Right renal pelvis (tissue), 4 donors: ENCODE measurements at regions not wholly inside any gene's neighbourhood (a gene's known extent, or its start where the extent isn't known, plus 50 kb on each side); places are given as distances from the start of the nearest gene placed in this dataset.

Experiments used
- DNase-seq, 4 donors: peaks; one replicate each; pipeline ENCODE4 v3.0.0-alpha.2; 2013; ENCODE audit warnings: low read depth in 4 of 4, low spot score in 3 of 4, missing footprints in 1 of 4

- no peak for DNase-seq
Observed at GRCh38 chr3:147836330-147836729, 427.2 kb downstream of the ZIC1 start.

- DNase-seq = no peak
Observed at GRCh38 chr3:147838652-147839051, 429.5 kb downstream of the ZIC1 start.

- DNase-seq = no peak
Observed at GRCh38 chr3:147843331-147843730, 434.2 kb downstream of the ZIC1 start.

DNA sequence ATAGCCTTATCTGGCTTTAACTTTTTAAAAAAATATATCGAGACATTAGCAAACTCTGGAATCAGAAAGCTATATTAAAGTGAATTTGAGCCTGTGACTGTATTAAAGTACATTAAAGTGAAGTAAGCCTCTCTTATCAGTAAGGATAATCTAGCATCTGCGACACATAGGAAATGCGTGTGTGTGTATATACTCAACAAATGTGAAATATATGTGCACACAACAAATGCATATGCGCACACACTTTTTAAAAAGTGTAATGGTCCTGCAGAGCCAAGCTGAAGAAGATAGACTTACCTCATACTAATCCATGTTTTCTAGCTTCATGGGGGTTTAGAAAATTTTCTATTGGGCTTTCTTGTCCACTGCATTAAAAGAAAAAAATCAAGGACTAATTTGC is 437.1 kb downstream of the ZIC1 start:
- DNase-seq = no peak

GRCh38 chr3:147846854-147847478 is 437.8 kb downstream of the ZIC1 start:
- no peak for DNase-seq

DNA sequence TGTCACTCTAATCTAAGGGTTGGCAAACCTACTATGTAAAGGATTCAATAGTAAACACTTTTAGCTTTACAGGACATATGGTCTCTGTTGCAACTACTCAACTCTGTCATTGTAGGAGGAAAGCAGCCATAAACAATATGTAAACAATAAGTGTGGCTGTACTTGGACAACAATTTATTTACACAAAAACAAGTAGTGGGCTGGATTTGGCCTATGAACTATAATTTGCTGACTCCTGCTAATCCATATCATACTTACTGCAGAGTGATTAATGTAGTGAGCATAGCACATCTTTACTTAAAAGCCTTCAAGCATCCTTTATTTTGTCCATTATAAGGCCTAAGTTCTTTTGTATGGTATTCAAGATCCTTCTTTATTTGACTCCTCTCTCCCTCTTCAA is 441.9 kb downstream of the ZIC1 start:
- DNase-seq = peak in 2 of 4 donors; percentile 3 to 11

GRCh38 chr3:147854542-147854941 is 445.4 kb downstream of the ZIC1 start:
- no peak for DNase-seq

DNA sequence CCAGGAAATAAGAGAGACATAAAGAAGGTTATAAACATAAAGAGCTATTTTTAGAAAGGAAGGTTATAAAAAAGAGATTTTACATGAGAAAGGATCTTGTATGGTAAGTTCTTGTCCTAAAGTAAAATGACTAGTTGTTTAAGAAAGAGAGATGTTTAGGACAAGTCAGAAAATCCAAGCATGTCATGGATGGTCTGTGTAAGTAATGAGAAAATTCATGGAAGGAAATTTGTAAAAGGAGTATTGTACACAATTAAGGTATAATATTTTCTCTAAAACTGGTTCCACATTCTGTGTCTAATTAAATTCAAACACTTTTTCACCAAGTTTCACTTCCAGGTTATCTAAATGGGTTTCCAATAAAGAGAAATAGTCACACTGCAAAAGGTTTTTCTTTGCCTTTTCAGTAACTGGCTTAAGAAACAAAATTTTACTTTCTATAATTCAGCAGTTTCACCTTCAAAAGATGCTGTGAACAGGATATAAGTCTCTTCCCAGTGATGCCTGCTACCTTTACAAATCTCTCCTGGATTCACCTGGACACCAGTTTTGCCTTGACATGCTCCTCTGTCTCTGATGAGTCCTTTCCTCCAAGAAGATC is 455.7 kb downstream of the ZIC1 start:
- DNase-seq = no peak

DNA sequence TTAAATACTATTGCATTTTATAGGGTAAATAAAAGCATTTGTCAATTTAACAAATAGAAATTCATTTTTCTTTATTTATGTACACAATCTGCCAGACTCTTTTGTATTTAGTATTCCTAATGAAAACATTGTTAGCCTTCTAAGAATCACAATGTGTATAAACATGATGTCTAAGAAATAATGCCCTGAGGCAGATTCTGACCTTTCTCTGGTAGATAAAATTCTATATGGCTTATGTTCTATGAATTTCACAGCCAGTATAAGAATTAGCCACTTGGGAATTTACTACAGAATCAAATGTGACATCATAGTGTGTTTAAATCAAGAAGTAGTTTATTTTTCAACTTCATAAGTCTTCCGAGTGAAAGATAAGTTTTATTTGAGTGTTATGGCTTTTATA is 457.4 kb downstream of the ZIC1 start:
- no peak for DNase-seq

DNA sequence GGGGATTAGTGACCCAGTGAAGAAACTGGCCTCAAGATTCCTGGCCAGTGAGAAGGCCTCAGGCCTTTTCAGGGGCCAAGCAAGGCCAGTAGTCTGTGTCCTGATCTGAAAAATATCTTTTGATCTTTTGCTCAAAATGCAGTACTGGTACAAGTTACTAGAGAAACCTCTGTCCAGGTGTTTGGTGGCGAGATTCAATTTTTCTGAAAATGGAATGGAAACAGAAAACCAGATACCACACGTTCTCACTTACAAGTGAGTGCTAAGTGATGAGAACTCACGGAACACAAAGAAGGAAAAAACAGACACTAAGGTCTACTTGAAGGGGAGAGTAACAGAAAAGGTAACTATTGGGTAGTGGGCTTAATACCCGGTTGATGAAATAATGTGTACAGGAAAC is 463.4 kb downstream of the ZIC1 start:
- no peak for DNase-seq

DNA sequence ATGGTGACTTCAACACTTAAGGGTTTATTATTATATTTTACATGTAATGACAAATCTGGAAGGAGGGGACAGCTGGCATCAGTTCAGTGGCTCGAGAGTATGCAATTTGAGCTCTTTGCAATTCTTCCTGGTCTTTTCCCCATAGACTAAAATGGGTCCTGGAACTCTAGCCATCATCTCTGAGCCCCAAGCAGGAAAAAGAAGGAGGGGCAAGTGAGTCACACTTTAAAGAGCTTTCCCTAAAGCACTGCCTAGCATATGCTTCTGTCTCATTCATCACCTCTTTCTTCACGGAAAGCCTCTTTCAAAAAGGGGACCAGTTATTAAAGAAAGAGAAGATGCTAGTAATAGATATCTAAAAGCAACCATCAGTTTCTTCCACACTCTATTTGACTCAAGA is 466.3 kb downstream of the ZIC1 start:
- no peak for DNase-seq

GRCh38 chr3:147881933-147882332 is 472.8 kb downstream of the ZIC1 start:
- no peak for DNase-seq

DNA sequence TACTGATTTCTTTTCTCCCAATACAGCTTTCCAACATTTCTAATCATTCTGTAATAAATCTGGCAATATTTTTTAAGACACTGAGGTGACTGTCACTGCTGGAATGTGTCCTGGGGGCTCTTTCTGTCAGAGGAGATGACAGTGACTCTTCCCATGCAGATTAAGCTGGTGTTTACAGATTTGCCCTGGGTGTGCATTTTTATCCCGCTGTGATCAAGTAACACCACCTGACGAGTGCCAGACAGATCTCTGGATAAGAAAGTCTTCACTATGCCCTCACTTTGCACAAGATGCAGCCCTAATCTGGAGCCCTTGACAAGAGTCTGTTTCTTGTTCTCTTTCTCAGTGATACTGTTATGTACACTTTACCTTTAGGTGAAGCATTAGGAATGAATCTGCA is 477.7 kb downstream of the ZIC1 start:
- DNase-seq = no peak

GRCh38 chr3:147887797-147888196 is 478.6 kb downstream of the ZIC1 start:
- no peak for DNase-seq

DNA sequence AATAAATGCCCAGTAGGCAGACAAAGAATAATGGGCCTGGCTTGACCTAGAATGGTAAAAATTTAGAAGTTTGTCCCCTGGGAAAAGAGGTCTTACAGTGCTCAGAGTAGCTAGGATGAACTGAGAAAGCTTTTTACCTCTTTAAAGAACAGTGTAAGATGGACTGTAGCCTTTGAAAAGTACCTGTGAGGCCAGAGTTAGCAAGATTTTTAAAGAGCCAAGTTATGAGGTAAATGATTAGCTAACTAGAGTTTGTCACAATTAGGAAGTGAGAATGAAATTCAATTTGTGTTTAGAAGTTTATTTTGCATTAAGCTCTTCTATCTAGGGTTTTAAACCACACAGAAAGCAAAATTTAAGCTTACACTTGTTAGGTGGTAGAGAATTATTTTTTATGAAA is 480.9 kb downstream of the ZIC1 start:
- no peak for DNase-seq

GRCh38 chr3:147895509-147895908 is 486.3 kb downstream of the ZIC1 start:
- no peak for DNase-seq

DNA sequence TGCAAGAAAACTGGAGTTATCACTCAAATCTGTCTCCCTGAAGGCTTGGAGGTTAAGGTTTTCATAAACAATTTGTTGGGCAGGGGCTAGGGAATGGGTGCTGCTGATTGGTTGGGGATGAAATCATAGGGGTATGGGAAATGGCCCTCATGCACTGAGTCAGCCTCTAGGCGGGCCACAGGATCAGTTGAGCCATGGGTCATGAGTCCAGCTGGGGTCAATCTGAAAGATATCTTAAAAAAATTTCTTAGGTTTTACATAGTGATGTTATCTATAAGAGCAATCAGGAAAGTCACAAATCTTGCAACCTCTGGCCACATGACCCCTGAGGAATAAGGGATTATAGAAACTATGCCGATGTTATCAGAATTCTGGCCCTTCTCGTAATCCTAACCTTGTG is 491.7 kb downstream of the ZIC1 start:
- no peak for DNase-seq

DNA sequence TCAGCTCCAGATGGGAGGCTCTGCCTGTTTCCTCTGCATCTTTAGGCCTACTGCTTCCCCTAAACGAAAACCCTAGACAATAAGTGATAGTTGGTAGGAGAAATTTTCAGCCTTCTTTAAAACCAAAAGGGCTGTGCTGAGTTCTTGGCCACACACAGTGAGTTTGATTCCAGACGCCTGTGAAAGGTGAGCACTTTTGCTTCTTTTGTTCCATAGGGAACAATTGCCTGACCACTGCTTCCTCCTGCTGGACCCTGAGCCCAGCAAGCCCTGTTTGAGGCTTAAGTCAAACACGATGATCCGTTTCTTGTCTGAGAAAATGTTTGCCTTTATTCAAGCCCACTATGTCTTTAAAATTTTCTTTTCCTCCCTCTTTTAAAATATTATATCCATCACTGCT is 493.9 kb downstream of the ZIC1 start:
- no peak for DNase-seq

DNA sequence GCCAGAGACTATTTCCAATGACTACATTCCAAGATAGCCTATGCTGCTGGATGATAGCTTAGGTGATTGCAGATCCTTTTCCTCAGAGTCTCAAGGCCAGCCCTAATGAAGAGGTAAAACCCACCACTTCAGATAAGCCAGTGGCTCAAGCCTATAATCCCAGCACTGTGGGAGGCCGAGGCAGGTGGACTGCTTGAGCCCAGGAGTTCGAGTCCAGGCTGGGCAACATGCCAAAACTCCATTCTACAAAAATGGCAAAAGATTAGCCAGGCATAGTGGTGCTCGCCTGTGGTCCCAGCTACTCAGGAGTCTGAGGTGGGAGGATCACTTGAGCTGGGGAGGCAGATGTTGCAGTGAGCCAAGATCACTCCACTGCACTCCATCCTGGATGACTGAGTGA is 495.3 kb downstream of the ZIC1 start:
- no peak for DNase-seq

GRCh38 chr3:147906285-147906684 is 497.1 kb downstream of the ZIC1 start:
- no peak for DNase-seq

- no peak for DNase-seq
Observed at GRCh38 chr3:147914532-147914931, 505.4 kb downstream of the ZIC1 start.

DNA sequence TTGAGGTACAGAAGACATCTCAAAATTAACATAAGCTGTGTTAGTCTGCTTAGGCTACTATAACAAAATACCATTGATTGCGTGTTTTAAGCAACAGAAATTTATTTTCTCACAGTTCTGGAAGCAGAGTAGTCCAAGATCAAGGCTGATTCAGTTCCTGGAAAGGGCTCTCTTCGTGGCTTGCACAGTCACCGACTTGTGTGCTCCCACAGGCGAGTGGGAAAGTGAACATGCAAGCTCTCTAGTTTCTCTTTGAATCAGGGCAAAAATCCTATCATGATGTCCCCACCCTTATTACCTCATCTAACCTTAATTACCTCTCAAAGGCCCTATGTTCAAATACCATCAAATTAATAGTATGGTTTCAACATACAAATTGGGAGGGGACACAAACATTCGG is 505.9 kb downstream of the ZIC1 start:
- no peak for DNase-seq

DNA sequence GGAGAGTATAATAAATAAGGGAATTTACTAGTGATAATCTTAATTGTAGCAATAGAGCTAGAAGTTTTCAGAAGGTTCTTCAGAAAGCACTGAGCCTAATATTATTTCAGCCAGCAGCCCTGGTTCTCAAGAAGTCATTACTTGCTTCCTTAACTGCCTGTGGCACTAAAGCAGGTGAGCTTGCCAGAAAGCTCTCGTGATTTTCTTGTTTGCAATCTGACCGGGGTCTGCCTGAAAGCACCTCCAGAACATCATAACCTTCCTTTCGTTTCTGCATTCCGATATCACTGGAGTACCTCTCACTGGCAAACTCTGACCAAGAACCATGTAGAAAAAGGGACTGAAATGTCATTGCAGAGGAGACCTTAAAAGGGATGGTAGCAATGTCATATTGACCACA is 510.3 kb downstream of the ZIC1 start:
- DNase-seq = no peak
